ENCODE measurements at regions not wholly inside any gene's neighbourhood (a gene's known extent, or its start where the extent isn't known, plus 50 kb on each side); places are given as distances from the start of the nearest gene placed in this dataset.

- no peak for DNase-seq (ENCODE audit: low read depth)
- H3K4me3 ChIP-seq (ENCODE audit: low read depth, low read length) = no peak overlapping the region
- no peak for TF ChIP-seq CTCF (IDR thresholded peaks at IDR 0.05; ENCODE audit: insufficient read depth, low read depth, low read length)
Measured at GRCh38 chr14:105873870-105874512, 347.6 kb downstream of the TMEM121 start.

GRCh38 chr14:105876158-105876557 is 349.8 kb downstream of the TMEM121 start:
- DNase-seq (ENCODE audit: low read depth) = no peak
- no peak overlapping the region for H3K4me3 ChIP-seq (ENCODE audit: low read depth, low read length)
- TF ChIP-seq CTCF (IDR thresholded peaks at IDR 0.05; ENCODE audit: insufficient read depth, low read depth, low read length) = no peak

GRCh38 chr14:105876829-105877228 is 350.4 kb downstream of the TMEM121 start:
- no peak for TF ChIP-seq CTCF (IDR thresholded peaks at IDR 0.05; ENCODE audit: insufficient read depth, low read depth, low read length)
- DNase-seq (ENCODE audit: low read depth) = no peak
- no peak overlapping the region for H3K4me3 ChIP-seq (ENCODE audit: low read depth, low read length)

- DNase-seq (ENCODE audit: low read depth) = no peak
- TF ChIP-seq CTCF (IDR thresholded peaks at IDR 0.05; ENCODE audit: insufficient read depth, low read depth, low read length) = no peak
- no peak overlapping the region for H3K4me3 ChIP-seq (ENCODE audit: low read depth, low read length)
Measured at GRCh38 chr14:105877645-105878044, 351.3 kb downstream of the TMEM121 start.

- TF ChIP-seq CTCF (IDR thresholded peaks at IDR 0.05; ENCODE audit: insufficient read depth, low read depth, low read length) = no peak
- no peak for DNase-seq (ENCODE audit: low read depth)
- H3K4me3 ChIP-seq (ENCODE audit: low read depth, low read length) = no peak overlapping the region
Measured at GRCh38 chr14:105878125-105878524, 351.7 kb downstream of the TMEM121 start.

GRCh38 chr14:105878554-105878953 is 352.2 kb downstream of the TMEM121 start:
- TF ChIP-seq CTCF (IDR thresholded peaks at IDR 0.05; ENCODE audit: insufficient read depth, low read depth, low read length) = no peak

GRCh38 chr14:105879503-105879866 is 353.1 kb downstream of the TMEM121 start:
- no peak for TF ChIP-seq CTCF (IDR thresholded peaks at IDR 0.05; ENCODE audit: insufficient read depth, low read depth, low read length)
- no peak for DNase-seq (ENCODE audit: low read depth)
- H3K4me3 ChIP-seq (ENCODE audit: low read depth, low read length) = no peak overlapping the region

More at GRCh38 chr14:105878554-105878953, 352.2 kb downstream of the TMEM121 start:
- DNase-seq (ENCODE audit: low read depth) = no peak
- H3K4me3 ChIP-seq (ENCODE audit: low read depth, low read length) = no peak overlapping the region

Data from fibroblast of villous mesenchyme (primary cell).